IMR-90 (cell line): ENCODE measurements at regions not wholly inside any gene's neighbourhood (a gene's known extent, or its start where the extent isn't known, plus 50 kb on each side); places are given as distances from the start of the nearest gene placed in this dataset.

Experiments
- BHLHE40 ChIP-seq: fragments of 150-350 bp; IDR thresholded peaks from 2 replicates; pipeline ENCODE4 v1.6.1; 2016; ENCODE audit warnings: mild to moderate bottlenecking, low read depth, low read length
- CEBPB ChIP-seq: IDR thresholded peaks from 2 replicates; pipeline ENCODE4 v1.6.1; 2012; ENCODE audit warnings: low read depth, low read length, improper control_type of control experiment
- CHD1 ChIP-seq: IDR thresholded peaks from 2 replicates; pipeline ENCODE4 v1.6.1; 2012; ENCODE audit warnings: low read depth, low read length, improper control_type of control experiment
- CTCF ChIP-seq: conservative IDR thresholded peaks from 2 replicates; pipeline ENCODE4 v1.5.1; 2012; ENCODE audit warnings: mild to moderate bottlenecking, low read depth, low read length, improper control_type of control experiment
- ELK1 ChIP-seq: fragments of 150-350 bp; IDR thresholded peaks from 2 replicates; pipeline ENCODE4 v1.6.1; 2016; ENCODE audit warnings: low read depth, mild to moderate bottlenecking, low read length, moderate library complexity, borderline replicate concordance
- MAFK ChIP-seq: IDR thresholded peaks from 2 replicates; pipeline ENCODE4 v1.6.1; 2012; ENCODE audit warnings: low read depth, low read length, improper control_type of control experiment
- MAZ ChIP-seq: IDR thresholded peaks from 2 replicates; pipeline ENCODE4 v1.6.1; 2012; ENCODE audit warnings: low read depth, mild to moderate bottlenecking, low read length, improper control_type of control experiment, moderate library complexity, borderline replicate concordance
- MXI1 ChIP-seq: IDR thresholded peaks from 2 replicates; pipeline ENCODE4 v1.6.1; 2012; ENCODE audit warnings: low read depth, mild to moderate bottlenecking, low read length, moderate library complexity, borderline replicate concordance
- POLR2A ChIP-seq: IDR thresholded peaks from 2 replicates; pipeline ENCODE4 v1.6.1; 2012; ENCODE audit warnings: mild to moderate bottlenecking, low read depth, low read length
- RAD21 ChIP-seq: IDR thresholded peaks from 2 replicates; pipeline ENCODE4 v1.6.1; 2012; ENCODE audit warnings: low read length, improper control_type of control experiment
- RCOR1 ChIP-seq: IDR thresholded peaks from 2 replicates; pipeline ENCODE4 v1.6.1; 2012; ENCODE audit warnings: mild to moderate bottlenecking, low read length, improper control_type of control experiment; ENCODE audit not compliant: insufficient replicate concordance
- RFX5 ChIP-seq: IDR thresholded peaks from 2 replicates; pipeline ENCODE4 v1.8.0; 2012; ENCODE audit warnings: low read depth, mild to moderate bottlenecking, low read length, moderate library complexity
- SMC3 ChIP-seq: fragments of 150-350 bp; IDR thresholded peaks from 2 replicates; pipeline ENCODE4 v1.6.1; 2016; ENCODE audit warnings: low read depth, mild to moderate bottlenecking, antibody characterized with exemption, low read length, moderate library complexity
- USF2 ChIP-seq: fragments of 150-350 bp; IDR thresholded peaks from 2 replicates; pipeline ENCODE4 v1.6.1; 2017; ENCODE audit warnings: mild to moderate bottlenecking, antibody characterized with exemption, low read length, low read depth

GRCh38 chr5:85268194-85268593 is 883.5 kb upstream of the EDIL3 start:
- TF ChIP-seq CTCF (no peak), SMC3 (no peak), MAFK (no peak), USF2 (no peak), POLR2A (no peak), RFX5 (no peak), ELK1 (no peak), MXI1 (no peak), RAD21 (no peak), CEBPB (no peak), RCOR1 (no peak), MAZ (no peak), CHD1 (no peak), BHLHE40 (no peak)
